ENCODE measurements at regions not wholly inside any gene's neighbourhood (a gene's known extent, or its start where the extent isn't known, plus 50 kb on each side); places are given as distances from the start of the nearest gene placed in this dataset.

- TF ChIP-seq JUN (CRISPR knock-in tag; IDR thresholded peaks at IDR 0.05): no peak
- no peak for TF ChIP-seq ZSCAN18 (CRISPR knock-in tag; IDR thresholded peaks at IDR 0.05)
- no peak for TF ChIP-seq MAX (CRISPR knock-in tag; IDR thresholded peaks at IDR 0.05)
- no peak for TF ChIP-seq FOXK1 (CRISPR knock-in tag; IDR thresholded peaks at IDR 0.05)
- no peak for TF ChIP-seq CTCF (IDR thresholded peaks at IDR 0.05)
- TF ChIP-seq RELA (CRISPR knock-in tag; IDR thresholded peaks at IDR 0.05; ENCODE audit: borderline replicate concordance): no peak
- no peak for TF ChIP-seq ZBTB43 (CRISPR knock-in tag; IDR thresholded peaks at IDR 0.05)
- TF ChIP-seq ATF2 (CRISPR knock-in tag; IDR thresholded peaks at IDR 0.05; ENCODE audit: borderline replicate concordance, low read depth): no peak
- no peak for TF ChIP-seq NR2C2 (CRISPR knock-in tag; IDR thresholded peaks at IDR 0.05)
- TF ChIP-seq PRDM15 (CRISPR knock-in tag; IDR thresholded peaks at IDR 0.05): no peak
- no peak for TF ChIP-seq NR3C1 (CRISPR knock-in tag; conservative IDR thresholded peaks at IDR 0.05; ENCODE audit: low read depth)
These were observed 108.6 kb downstream of the RPLP1 start for GRCh38 chr15:69561071-69561784.

All from WTC11 (cell line).